K562 (cell line): ENCODE measurements at regions not wholly inside any gene's neighbourhood (a gene's known extent, or its start where the extent isn't known, plus 50 kb on each side); places are given as distances from the start of the nearest gene placed in this dataset.

Source experiments
- BCOR ChIP-seq: fragments of 450-650 bp; IDR thresholded peaks from 2 replicates; pipeline ENCODE4 v1.6.1; 2016
- BHLHE40 ChIP-seq: IDR thresholded peaks from 2 replicates; pipeline ENCODE4 v1.6.1; 2011; ENCODE audit warnings: low read length, improper control_type of control experiment
- HDGF ChIP-seq: fragments of 450-650 bp; IDR thresholded peaks from 2 replicates; pipeline ENCODE4 v1.6.1; 2016
- JUND ChIP-seq, 2 experiments: IDR thresholded peaks; 2 replicates in 1 of 2; 3 replicates in 1 of 2; pipeline ENCODE4 v1.6.1; 2011; ENCODE audit warnings: borderline replicate concordance in 2 of 2, low read depth in 2 of 2, low read length in 2 of 2, improper control_type of control experiment in 1 of 2, missing biosample characterization in 1 of 2, missing genetic modification characterization in 1 of 2, missing genetic modification reagents in 1 of 2
- KDM1A ChIP-seq, 2 experiments: fragments of 450-650 bp; IDR thresholded peaks; 2 replicates each; pipeline ENCODE4 v1.6.1; 2016; ENCODE audit warnings: mild to moderate bottlenecking in 2 of 2
- PHF21A ChIP-seq: fragments of 450-650 bp; IDR thresholded peaks from 2 replicates; pipeline ENCODE4 v1.6.1; 2017; ENCODE audit warnings: low read depth, borderline replicate concordance
- POLR2A ChIP-seq: fragments of 450-650 bp; conservative IDR thresholded peaks from 2 replicates; pipeline ENCODE4 v1.6.1; 2016
- SMARCB1 ChIP-seq: IDR thresholded peaks from 2 replicates; pipeline ENCODE4 v1.6.1; 2011; ENCODE audit warnings: improper control_type of control experiment, low read depth; ENCODE audit not compliant: insufficient read length
- TAF1 ChIP-seq: IDR thresholded peaks from 2 replicates; pipeline ENCODE4 v1.6.1; 2011; ENCODE audit warnings: mild to moderate bottlenecking, low read length, moderate library complexity; ENCODE audit not compliant: insufficient read depth, control insufficient read depth, severe bottlenecking; ENCODE audit errors: extremely low read depth
- ZNF274 ChIP-seq: IDR thresholded peaks from 2 replicates; pipeline ENCODE4 v1.6.1; 2011; ENCODE audit warnings: low read depth, mild to moderate bottlenecking, low read length, moderate library complexity, borderline replicate concordance
- TF ChIP-seq, protein P1 (sequence below), 2 experiments: fragments of 450-650 bp; formaldehyde crosslinking in 1 of 2; IDR thresholded peaks; 2 replicates each; pipeline versions ENCODE4 v1.4.0 to v1.6.1; 2014 to 2020; ENCODE audit warnings: mild to moderate bottlenecking in 2 of 2, borderline replicate concordance in 1 of 2, low read depth in 1 of 2
- TF ChIP-seq, protein P2 (sequence below): fragments of 450-650 bp; formaldehyde crosslinking; IDR thresholded peaks from 2 replicates; pipeline ENCODE4 v1.4.0; 2022; ENCODE audit warnings: missing genetic modification characterization
- TF ChIP-seq, protein P3 (sequence below), 2 experiments: fragments of 450-650 bp; IDR thresholded peaks; 2 replicates each; pipeline ENCODE4 v1.6.1; 2018; ENCODE audit warnings: mild to moderate bottlenecking in 2 of 2, low read depth in 1 of 2; ENCODE audit not compliant: partially characterized antibody in 2 of 2

DNA sequence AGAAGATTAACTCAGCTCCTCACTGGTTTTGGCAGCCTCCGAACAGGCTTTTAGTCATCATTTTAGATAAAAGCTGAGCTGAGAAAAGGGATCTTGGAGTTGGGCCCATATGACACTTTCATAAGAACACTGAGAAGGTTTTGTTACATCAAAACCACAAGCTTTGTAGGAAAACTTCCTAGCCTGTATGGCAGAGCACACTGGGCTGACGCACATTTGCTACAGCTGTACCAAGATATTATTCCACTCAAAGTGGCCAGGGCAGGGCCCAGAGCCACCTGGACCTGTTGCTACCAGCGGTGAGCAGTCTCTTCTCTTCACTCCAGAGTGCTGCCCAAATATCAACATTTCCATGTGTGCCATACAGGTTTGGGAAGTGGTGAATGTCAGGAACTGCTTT is 160.5 kb upstream of the CCDC54 start:
- TF ChIP-seq BCOR = no peak
- TF ChIP-seq KDM1A (IDR thresholded peaks at IDR 0.05) = no peak
- TF ChIP-seq BHLHE40 = no peak
- TF ChIP-seq, protein P1, sequence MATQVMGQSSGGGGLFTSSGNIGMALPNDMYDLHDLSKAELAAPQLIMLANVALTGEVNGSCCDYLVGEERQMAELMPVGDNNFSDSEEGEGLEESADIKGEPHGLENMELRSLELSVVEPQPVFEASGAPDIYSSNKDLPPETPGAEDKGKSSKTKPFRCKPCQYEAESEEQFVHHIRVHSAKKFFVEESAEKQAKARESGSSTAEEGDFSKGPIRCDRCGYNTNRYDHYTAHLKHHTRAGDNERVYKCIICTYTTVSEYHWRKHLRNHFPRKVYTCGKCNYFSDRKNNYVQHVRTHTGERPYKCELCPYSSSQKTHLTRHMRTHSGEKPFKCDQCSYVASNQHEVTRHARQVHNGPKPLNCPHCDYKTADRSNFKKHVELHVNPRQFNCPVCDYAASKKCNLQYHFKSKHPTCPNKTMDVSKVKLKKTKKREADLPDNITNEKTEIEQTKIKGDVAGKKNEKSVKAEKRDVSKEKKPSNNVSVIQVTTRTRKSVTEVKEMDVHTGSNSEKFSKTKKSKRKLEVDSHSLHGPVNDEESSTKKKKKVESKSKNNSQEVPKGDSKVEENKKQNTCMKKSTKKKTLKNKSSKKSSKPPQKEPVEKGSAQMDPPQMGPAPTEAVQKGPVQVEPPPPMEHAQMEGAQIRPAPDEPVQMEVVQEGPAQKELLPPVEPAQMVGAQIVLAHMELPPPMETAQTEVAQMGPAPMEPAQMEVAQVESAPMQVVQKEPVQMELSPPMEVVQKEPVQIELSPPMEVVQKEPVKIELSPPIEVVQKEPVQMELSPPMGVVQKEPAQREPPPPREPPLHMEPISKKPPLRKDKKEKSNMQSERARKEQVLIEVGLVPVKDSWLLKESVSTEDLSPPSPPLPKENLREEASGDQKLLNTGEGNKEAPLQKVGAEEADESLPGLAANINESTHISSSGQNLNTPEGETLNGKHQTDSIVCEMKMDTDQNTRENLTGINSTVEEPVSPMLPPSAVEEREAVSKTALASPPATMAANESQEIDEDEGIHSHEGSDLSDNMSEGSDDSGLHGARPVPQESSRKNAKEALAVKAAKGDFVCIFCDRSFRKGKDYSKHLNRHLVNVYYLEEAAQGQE (IDR thresholded peaks at IDR 0.05; ENCODE audit: borderline replicate concordance) = no peak
- TF ChIP-seq, protein P1 (CRISPR knock-in tag; IDR thresholded peaks at IDR 0.05; ENCODE audit: low read depth) = no peak
- TF ChIP-seq, protein P2, sequence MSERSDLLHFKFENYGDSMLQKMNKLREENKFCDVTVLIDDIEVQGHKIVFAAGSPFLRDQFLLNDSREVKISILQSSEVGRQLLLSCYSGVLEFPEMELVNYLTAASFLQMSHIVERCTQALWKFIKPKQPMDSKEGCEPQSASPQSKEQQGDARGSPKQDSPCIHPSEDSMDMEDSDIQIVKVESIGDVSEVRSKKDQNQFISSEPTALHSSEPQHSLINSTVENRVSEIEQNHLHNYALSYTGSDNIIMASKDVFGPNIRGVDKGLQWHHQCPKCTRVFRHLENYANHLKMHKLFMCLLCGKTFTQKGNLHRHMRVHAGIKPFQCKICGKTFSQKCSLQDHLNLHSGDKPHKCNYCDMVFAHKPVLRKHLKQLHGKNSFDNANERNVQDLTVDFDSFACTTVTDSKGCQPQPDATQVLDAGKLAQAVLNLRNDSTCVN = no peak
- TF ChIP-seq SMARCB1 = no peak
- no peak for TF ChIP-seq TAF1
- TF ChIP-seq POLR2A = no peak
- no peak for TF ChIP-seq HDGF
- TF ChIP-seq PHF21A = no peak
- TF ChIP-seq JUND (IDR thresholded peaks at IDR 0.05; ENCODE audit: borderline replicate concordance, low read depth, low read length) = no peak
- TF ChIP-seq JUND (tag; IDR thresholded peaks at IDR 0.05; ENCODE audit: borderline replicate concordance, low read depth, low read length) = no peak
- TF ChIP-seq, protein P3, sequence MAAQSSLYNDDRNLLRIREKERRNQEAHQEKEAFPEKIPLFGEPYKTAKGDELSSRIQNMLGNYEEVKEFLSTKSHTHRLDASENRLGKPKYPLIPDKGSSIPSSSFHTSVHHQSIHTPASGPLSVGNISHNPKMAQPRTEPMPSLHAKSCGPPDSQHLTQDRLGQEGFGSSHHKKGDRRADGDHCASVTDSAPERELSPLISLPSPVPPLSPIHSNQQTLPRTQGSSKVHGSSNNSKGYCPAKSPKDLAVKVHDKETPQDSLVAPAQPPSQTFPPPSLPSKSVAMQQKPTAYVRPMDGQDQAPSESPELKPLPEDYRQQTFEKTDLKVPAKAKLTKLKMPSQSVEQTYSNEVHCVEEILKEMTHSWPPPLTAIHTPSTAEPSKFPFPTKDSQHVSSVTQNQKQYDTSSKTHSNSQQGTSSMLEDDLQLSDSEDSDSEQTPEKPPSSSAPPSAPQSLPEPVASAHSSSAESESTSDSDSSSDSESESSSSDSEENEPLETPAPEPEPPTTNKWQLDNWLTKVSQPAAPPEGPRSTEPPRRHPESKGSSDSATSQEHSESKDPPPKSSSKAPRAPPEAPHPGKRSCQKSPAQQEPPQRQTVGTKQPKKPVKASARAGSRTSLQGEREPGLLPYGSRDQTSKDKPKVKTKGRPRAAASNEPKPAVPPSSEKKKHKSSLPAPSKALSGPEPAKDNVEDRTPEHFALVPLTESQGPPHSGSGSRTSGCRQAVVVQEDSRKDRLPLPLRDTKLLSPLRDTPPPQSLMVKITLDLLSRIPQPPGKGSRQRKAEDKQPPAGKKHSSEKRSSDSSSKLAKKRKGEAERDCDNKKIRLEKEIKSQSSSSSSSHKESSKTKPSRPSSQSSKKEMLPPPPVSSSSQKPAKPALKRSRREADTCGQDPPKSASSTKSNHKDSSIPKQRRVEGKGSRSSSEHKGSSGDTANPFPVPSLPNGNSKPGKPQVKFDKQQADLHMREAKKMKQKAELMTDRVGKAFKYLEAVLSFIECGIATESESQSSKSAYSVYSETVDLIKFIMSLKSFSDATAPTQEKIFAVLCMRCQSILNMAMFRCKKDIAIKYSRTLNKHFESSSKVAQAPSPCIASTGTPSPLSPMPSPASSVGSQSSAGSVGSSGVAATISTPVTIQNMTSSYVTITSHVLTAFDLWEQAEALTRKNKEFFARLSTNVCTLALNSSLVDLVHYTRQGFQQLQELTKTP (IDR thresholded peaks at IDR 0.05; ENCODE audit: low read depth in 1 of 2, partially characterized antibody in 2 of 2) = no peak
- TF ChIP-seq ZNF274 = no peak
